ENCODE measurements at regions not wholly inside any gene's neighbourhood (a gene's known extent, or its start where the extent isn't known, plus 50 kb on each side); places are given as distances from the start of the nearest gene placed in this dataset.

- no peak for DNase-seq
- TF ChIP-seq POLR2A (IDR thresholded peaks at IDR 0.05; ENCODE audit: low read length) (no peak), GATA1 (IDR thresholded peaks at IDR 0.05; ENCODE audit: low read depth, low read length) (no peak)
These were observed 315.7 kb upstream of the USP25 start for GRCh38 chr21:15414057-15414456.

- DNase-seq, result no peak
- TF ChIP-seq GATA1 (IDR thresholded peaks at IDR 0.05; ENCODE audit: low read depth, low read length), result no peak
- TF ChIP-seq POLR2A (IDR thresholded peaks at IDR 0.05; ENCODE audit: low read length), result no peak
These were observed 314.1 kb upstream of the USP25 start for GRCh38 chr21:15415541-15416261.

- TF ChIP-seq GATA1 (IDR thresholded peaks at IDR 0.05; ENCODE audit: low read depth, low read length), result no peak
- TF ChIP-seq POLR2A (IDR thresholded peaks at IDR 0.05; ENCODE audit: low read length), result no peak
- no peak for DNase-seq
These were observed 308.3 kb upstream of the USP25 start for GRCh38 chr21:15421441-15421881.

DNA sequence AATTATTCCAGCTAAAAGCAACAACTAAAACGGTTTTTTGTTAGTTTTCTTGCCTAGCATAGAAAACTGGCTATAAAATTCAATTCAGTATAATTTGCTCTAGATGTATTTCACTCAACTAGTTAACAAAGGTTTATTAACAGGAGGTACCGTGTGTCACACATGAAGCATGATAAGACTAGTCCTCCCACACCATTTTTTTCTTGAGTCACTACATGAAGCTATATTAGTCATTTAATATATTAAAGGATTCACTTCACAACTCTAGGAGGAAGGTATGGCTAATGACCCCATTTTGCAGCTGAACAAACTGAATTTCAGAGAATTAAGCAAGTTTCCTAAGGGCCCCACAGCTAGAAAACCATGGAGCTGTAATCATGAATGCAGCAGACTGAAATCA is 307.8 kb upstream of the USP25 start:
- TF ChIP-seq POLR2A (IDR thresholded peaks at IDR 0.05; ENCODE audit: low read length) (no peak), GATA1 (IDR thresholded peaks at IDR 0.05; ENCODE audit: low read depth, low read length) (no peak)
- DNase-seq, result no peak

- DNase-seq, result no peak
- TF ChIP-seq GATA1 (IDR thresholded peaks at IDR 0.05; ENCODE audit: low read depth, low read length) (no peak), POLR2A (IDR thresholded peaks at IDR 0.05; ENCODE audit: low read length) (no peak)
These were observed 307.0 kb upstream of the USP25 start for GRCh38 chr21:15422783-15423182.

GRCh38 chr21:15423676-15424445 is 305.9 kb upstream of the USP25 start:
- DNase-seq, result no peak
- TF ChIP-seq GATA1 (IDR thresholded peaks at IDR 0.05; ENCODE audit: low read depth, low read length), result no peak
- TF ChIP-seq POLR2A (IDR thresholded peaks at IDR 0.05; ENCODE audit: low read length), result no peak

DNA sequence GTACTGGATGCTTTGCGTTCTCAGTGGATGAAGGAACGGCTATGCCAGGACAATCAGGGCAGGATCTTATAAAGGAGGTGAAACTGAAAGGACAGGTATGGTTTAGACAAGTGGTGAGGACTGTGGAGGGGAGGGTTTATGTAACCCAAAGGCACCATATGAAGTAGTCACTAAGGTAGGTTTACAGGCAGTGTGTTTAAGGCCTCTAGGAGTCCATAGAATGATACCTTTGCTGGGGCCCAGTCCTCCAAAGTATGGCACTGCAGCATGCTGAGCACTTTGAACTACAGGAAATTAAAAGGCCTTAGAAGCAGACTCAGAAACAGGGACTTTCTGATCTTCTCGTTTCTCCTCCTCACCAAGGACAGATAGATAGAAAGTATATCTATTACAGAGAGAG is 304.7 kb upstream of the USP25 start:
- TF ChIP-seq GATA1 (IDR thresholded peaks at IDR 0.05; ENCODE audit: low read depth, low read length) (no peak), POLR2A (IDR thresholded peaks at IDR 0.05; ENCODE audit: low read length) (no peak)
- no peak for DNase-seq

- DNase-seq, result no peak
- TF ChIP-seq POLR2A (IDR thresholded peaks at IDR 0.05; ENCODE audit: low read length), result no peak
- TF ChIP-seq GATA1 (IDR thresholded peaks at IDR 0.05; ENCODE audit: low read depth, low read length), result no peak
These were observed 299.8 kb upstream of the USP25 start for GRCh38 chr21:15430023-15430422.

DNA sequence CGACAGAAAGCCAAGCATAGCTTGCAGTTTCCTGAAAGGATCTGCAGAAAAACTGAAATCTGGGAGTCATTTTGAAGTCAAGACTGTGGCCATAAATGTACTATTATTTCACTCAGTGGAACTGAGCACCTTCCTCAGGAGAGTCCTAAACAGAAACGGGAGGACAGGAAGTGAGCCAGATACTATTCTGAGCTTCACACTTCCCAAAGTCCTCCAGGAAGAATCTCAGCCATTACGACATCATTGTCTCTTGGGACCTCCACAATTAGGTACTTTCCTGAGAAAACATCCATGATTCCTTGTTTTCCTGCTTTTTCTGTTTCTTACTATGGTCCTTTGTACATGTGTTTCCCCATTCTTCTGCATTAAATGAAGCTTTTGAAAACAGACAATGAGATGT is 299.2 kb upstream of the USP25 start:
- TF ChIP-seq GATA1 (IDR thresholded peaks at IDR 0.05; ENCODE audit: low read depth, low read length), result no peak
- TF ChIP-seq POLR2A (IDR thresholded peaks at IDR 0.05; ENCODE audit: low read length), result no peak
- DNase-seq, result no peak

- no peak for TF ChIP-seq GATA1 (IDR thresholded peaks at IDR 0.05; ENCODE audit: low read depth, low read length)
- TF ChIP-seq POLR2A (IDR thresholded peaks at IDR 0.05; ENCODE audit: low read length), result no peak
- DNase-seq, result no peak
These were observed 298.7 kb upstream of the USP25 start for GRCh38 chr21:15431053-15431452.

- DNase-seq, result no peak
These were observed 296.7 kb upstream of the USP25 start for GRCh38 chr21:15433091-15433490.

GRCh38 chr21:15434163-15434905 is 295.4 kb upstream of the USP25 start:
- TF ChIP-seq GATA1 (IDR thresholded peaks at IDR 0.05; ENCODE audit: low read depth, low read length) (no peak), POLR2A (IDR thresholded peaks at IDR 0.05; ENCODE audit: low read length) (no peak)
- no peak for DNase-seq

More at GRCh38 chr21:15433091-15433490, 296.7 kb upstream of the USP25 start:
- TF ChIP-seq GATA1 (IDR thresholded peaks at IDR 0.05; ENCODE audit: low read depth, low read length) (no peak), POLR2A (IDR thresholded peaks at IDR 0.05; ENCODE audit: low read length) (no peak)

DNA sequence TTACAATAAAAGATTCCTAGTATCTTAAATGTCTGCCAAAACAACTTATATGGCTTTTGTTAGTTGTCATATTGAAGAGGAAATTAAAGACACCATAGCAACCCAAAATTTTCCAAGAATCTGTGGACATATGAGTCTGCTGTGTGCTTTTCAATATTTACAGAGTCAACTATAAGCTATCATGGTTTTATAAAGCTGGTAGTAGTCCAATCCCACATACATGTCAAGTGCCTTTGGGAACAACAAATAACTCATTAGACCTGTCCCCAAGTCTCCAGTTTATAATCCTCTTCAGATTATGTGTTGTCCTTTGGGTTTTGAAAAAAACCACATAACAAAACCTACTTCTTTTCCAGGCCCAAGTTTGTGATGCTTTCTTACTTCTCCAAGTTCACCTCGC is 293.8 kb upstream of the USP25 start:
- no peak for DNase-seq
- no peak for TF ChIP-seq POLR2A (IDR thresholded peaks at IDR 0.05; ENCODE audit: low read length)
- no peak for TF ChIP-seq GATA1 (IDR thresholded peaks at IDR 0.05; ENCODE audit: low read depth, low read length)

DNA sequence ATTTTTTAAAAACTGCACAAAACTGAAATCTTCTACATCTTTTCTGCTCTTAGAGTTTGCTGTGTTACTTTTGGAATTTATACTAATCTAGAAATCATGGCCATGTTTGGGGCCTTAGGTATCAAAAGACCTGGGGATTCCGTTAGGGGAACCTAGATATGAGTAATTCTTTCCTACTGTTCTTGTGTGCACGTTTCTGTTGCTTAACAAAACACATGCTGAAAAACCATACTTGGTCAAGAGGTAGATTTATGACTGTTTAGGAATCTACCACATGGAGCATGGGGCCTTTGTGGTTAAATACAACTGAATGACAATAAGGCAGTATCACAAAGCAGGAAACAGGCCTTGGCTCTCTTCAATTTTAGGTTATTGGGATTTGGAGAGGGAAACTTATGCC is 291.9 kb upstream of the USP25 start:
- TF ChIP-seq GATA1 (IDR thresholded peaks at IDR 0.05; ENCODE audit: low read depth, low read length) (no peak), POLR2A (IDR thresholded peaks at IDR 0.05; ENCODE audit: low read length) (no peak)
- no peak for DNase-seq

Measured in erythroblast (primary cell).